GM23338 (cell line): ENCODE measurements at regions not wholly inside any gene's neighbourhood (a gene's known extent, or its start where the extent isn't known, plus 50 kb on each side); places are given as distances from the start of the nearest gene placed in this dataset.

Source experiments
- ATAC-seq: fragments of 200-7000 bp; cut with Tn5 transposase; 3 replicates; pipeline ENCODE4 v1.9.1; 2020
- DNase-seq: peaks from one replicate; pipeline ENCODE4 v3.0.0-alpha.2; 2015; ENCODE audit warnings: low spot score
- H2AFZ ChIP-seq: fragments of 200-600 bp; sonication (generic); 2 replicates; pipeline ENCODE4 v1.8.0; 2016; ENCODE audit warnings: antibody characterized with exemption, mild to moderate bottlenecking, moderate library complexity
- H3F3A ChIP-seq: fragments of 200-600 bp; sonication (generic); replicated peaks from 2 replicates; pipeline ENCODE4 v1.8.0; 2017; ENCODE audit warnings: antibody characterized with exemption, mixed run types, low read depth
- H3K27ac ChIP-seq: fragments of 200-600 bp; sonication (generic); 2 replicates; pipeline ENCODE4 v1.6.1; 2016; ENCODE audit warnings: low read depth
- H3K27me3 ChIP-seq: fragments of 200-600 bp; sonication (generic); 2 replicates; pipeline ENCODE4 v1.8.0; 2016; ENCODE audit warnings: mild to moderate bottlenecking, mixed run types, moderate library complexity; ENCODE audit not compliant: insufficient read depth
- H3K36me3 ChIP-seq: fragments of 200-600 bp; sonication (generic); 2 replicates; pipeline ENCODE4 v1.8.0; 2016; ENCODE audit warnings: mild to moderate bottlenecking; ENCODE audit not compliant: insufficient read depth
- H3K4me1 ChIP-seq: fragments of 200-600 bp; sonication (generic); 2 replicates; pipeline ENCODE4 v1.8.0; 2016; ENCODE audit warnings: mild to moderate bottlenecking, moderate library complexity; ENCODE audit not compliant: insufficient read depth
- H3K4me2 ChIP-seq: fragments of 200-600 bp; sonication (generic); 2 replicates; pipeline ENCODE4 v1.7.1; 2017; ENCODE audit warnings: mixed run types
- H3K4me3 ChIP-seq: fragments of 200-600 bp; sonication (generic); 2 replicates; pipeline ENCODE4 v1.6.1; 2016; ENCODE audit warnings: mixed run types
- H3K79me2 ChIP-seq: fragments of 200-600 bp; sonication (generic); replicated peaks from 2 replicates; pipeline ENCODE4 v1.8.0; 2017; ENCODE audit warnings: mild to moderate bottlenecking; ENCODE audit not compliant: insufficient read depth
- H3K9me2 ChIP-seq: fragments of 200-600 bp; sonication (generic); 2 replicates; pipeline ENCODE4 v1.8.0; 2017; ENCODE audit not compliant: insufficient read depth
- H4K20me1 ChIP-seq: fragments of 200-600 bp; sonication (generic); replicated peaks from 2 replicates; pipeline ENCODE4 v1.8.0; 2017; ENCODE audit warnings: mild to moderate bottlenecking; ENCODE audit not compliant: insufficient read depth
- H3K27ac Mint-ChIP-seq: 2 replicates; pipeline ENCODE4 v1.8.0; 2020; ENCODE audit warnings: inconsistent platforms, mild to moderate bottlenecking, moderate library complexity, mixed read lengths
- H3K27me3 Mint-ChIP-seq: 3 replicates; pipeline ENCODE4 v1.8.0; 2022; ENCODE audit warnings: low read depth, mild to moderate bottlenecking, moderate library complexity, mixed read lengths, inconsistent platforms; ENCODE audit not compliant: insufficient read depth, poor library complexity
- H3K36me3 Mint-ChIP-seq: 3 replicates; pipeline ENCODE4 v1.8.0; 2021; ENCODE audit warnings: low read depth, mild to moderate bottlenecking, inconsistent platforms, moderate library complexity, mixed read lengths
- H3K4me1 Mint-ChIP-seq: 3 replicates; pipeline ENCODE4 v1.8.0; 2020; ENCODE audit warnings: mild to moderate bottlenecking, inconsistent platforms, mixed read lengths
- H3K4me3 Mint-ChIP-seq: 3 replicates; pipeline ENCODE4 v1.8.0; 2021; ENCODE audit warnings: moderate library complexity, mild to moderate bottlenecking, inconsistent platforms, mixed read lengths
- H3K9me3 Mint-ChIP-seq: 3 replicates; pipeline ENCODE4 v1.8.0; 2020; ENCODE audit warnings: moderate library complexity, mild to moderate bottlenecking, inconsistent platforms, mixed read lengths
- CREB1 ChIP-seq: fragments of 250-450 bp; sonication (Bioruptor Pico); IDR thresholded peaks from 2 replicates; pipeline ENCODE4 v1.5.0; 2020; ENCODE audit warnings: low read depth, mild to moderate bottlenecking, moderate library complexity
- ETS1 ChIP-seq: IDR thresholded peaks from 2 replicates; pipeline ENCODE4 v1.6.1; 2016; ENCODE audit warnings: antibody characterized with exemption
- EZH2 ChIP-seq: fragments of 200-600 bp; sonication (generic); IDR thresholded peaks from one replicate; pipeline ENCODE4 v1.8.0; 2017; ENCODE audit warnings: antibody characterized with exemption, mild to moderate bottlenecking, low read depth; ENCODE audit not compliant: unreplicated experiment
- EZH2phosphoT487 ChIP-seq: fragments of 200-600 bp; sonication (generic); IDR thresholded peaks from one replicate; pipeline ENCODE4 v1.8.1; 2018; ENCODE audit warnings: antibody characterized with exemption; ENCODE audit not compliant: unreplicated experiment
- JUNB ChIP-seq: IDR thresholded peaks from one replicate; pipeline ENCODE4 v1.6.1; 2016; ENCODE audit warnings: antibody characterized with exemption; ENCODE audit not compliant: unreplicated experiment
- NANOG ChIP-seq: IDR thresholded peaks from 2 replicates; pipeline ENCODE4 v1.6.1; 2016; ENCODE audit warnings: antibody characterized with exemption, borderline replicate concordance
- POLR2AphosphoS5 ChIP-seq: IDR thresholded peaks from 2 replicates; pipeline ENCODE4 v1.6.1; 2016; ENCODE audit warnings: antibody characterized with exemption, low read depth
- STAT1 ChIP-seq: IDR thresholded peaks from one replicate; pipeline ENCODE4 v1.6.1; 2016; ENCODE audit warnings: antibody characterized with exemption; ENCODE audit not compliant: unreplicated experiment
- ZNF114 ChIP-seq: fragments of 250-450 bp; sonication (Bioruptor Pico); IDR thresholded peaks from 2 replicates; pipeline ENCODE4 v1.5.0; 2020; ENCODE audit warnings: mild to moderate bottlenecking, moderate library complexity
- ZNF331 ChIP-seq: fragments of 250-450 bp; sonication (Bioruptor Pico); IDR thresholded peaks from 2 replicates; pipeline ENCODE4 v1.5.0; 2020; ENCODE audit warnings: low read depth, mild to moderate bottlenecking, moderate library complexity
- TF ChIP-seq, protein P1 (sequence below): fragments of 250-450 bp; sonication (Bioruptor Pico); IDR thresholded peaks from 2 replicates; pipeline ENCODE4 v1.5.0; 2020; ENCODE audit warnings: mild to moderate bottlenecking, moderate library complexity
- TF ChIP-seq, protein P2 (sequence below): IDR thresholded peaks from one replicate; pipeline ENCODE4 v1.6.1; 2018; ENCODE audit warnings: antibody characterized with exemption; ENCODE audit not compliant: unreplicated experiment
- TF ChIP-seq, protein P3 (sequence below), 2 experiments: fragments of 200-600 bp in 1 of 2; sonication (generic) in 1 of 2; conservative IDR thresholded peaks; 2 replicates each; pipeline versions ENCODE4 v1.5.1 to v1.6.1; 2016 to 2017; ENCODE audit warnings: antibody characterized with exemption in 2 of 2, low read depth in 2 of 2, mild to moderate bottlenecking in 2 of 2, moderate library complexity in 1 of 2

DNA sequence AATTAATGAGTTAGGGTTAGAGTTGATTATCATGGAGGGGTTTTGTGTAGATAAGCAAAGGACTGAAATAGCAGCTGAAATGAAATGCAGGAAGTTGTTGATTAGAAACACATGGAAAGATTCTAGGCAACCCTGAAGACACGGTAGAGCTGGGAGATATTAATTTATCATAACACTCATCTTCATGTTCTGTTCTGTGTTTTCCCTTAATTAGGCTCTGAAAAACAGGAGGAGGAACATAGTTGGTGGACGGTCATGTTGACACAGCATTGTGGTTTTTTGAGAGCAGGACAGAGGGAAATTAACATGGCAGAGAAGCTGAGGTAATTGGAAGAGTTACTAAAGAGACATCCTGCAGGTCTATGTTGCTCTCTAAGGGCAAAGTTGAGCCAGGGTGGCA is 138.8 kb upstream of the UBASH3B start (continued):
- TF ChIP-seq, protein P1, sequence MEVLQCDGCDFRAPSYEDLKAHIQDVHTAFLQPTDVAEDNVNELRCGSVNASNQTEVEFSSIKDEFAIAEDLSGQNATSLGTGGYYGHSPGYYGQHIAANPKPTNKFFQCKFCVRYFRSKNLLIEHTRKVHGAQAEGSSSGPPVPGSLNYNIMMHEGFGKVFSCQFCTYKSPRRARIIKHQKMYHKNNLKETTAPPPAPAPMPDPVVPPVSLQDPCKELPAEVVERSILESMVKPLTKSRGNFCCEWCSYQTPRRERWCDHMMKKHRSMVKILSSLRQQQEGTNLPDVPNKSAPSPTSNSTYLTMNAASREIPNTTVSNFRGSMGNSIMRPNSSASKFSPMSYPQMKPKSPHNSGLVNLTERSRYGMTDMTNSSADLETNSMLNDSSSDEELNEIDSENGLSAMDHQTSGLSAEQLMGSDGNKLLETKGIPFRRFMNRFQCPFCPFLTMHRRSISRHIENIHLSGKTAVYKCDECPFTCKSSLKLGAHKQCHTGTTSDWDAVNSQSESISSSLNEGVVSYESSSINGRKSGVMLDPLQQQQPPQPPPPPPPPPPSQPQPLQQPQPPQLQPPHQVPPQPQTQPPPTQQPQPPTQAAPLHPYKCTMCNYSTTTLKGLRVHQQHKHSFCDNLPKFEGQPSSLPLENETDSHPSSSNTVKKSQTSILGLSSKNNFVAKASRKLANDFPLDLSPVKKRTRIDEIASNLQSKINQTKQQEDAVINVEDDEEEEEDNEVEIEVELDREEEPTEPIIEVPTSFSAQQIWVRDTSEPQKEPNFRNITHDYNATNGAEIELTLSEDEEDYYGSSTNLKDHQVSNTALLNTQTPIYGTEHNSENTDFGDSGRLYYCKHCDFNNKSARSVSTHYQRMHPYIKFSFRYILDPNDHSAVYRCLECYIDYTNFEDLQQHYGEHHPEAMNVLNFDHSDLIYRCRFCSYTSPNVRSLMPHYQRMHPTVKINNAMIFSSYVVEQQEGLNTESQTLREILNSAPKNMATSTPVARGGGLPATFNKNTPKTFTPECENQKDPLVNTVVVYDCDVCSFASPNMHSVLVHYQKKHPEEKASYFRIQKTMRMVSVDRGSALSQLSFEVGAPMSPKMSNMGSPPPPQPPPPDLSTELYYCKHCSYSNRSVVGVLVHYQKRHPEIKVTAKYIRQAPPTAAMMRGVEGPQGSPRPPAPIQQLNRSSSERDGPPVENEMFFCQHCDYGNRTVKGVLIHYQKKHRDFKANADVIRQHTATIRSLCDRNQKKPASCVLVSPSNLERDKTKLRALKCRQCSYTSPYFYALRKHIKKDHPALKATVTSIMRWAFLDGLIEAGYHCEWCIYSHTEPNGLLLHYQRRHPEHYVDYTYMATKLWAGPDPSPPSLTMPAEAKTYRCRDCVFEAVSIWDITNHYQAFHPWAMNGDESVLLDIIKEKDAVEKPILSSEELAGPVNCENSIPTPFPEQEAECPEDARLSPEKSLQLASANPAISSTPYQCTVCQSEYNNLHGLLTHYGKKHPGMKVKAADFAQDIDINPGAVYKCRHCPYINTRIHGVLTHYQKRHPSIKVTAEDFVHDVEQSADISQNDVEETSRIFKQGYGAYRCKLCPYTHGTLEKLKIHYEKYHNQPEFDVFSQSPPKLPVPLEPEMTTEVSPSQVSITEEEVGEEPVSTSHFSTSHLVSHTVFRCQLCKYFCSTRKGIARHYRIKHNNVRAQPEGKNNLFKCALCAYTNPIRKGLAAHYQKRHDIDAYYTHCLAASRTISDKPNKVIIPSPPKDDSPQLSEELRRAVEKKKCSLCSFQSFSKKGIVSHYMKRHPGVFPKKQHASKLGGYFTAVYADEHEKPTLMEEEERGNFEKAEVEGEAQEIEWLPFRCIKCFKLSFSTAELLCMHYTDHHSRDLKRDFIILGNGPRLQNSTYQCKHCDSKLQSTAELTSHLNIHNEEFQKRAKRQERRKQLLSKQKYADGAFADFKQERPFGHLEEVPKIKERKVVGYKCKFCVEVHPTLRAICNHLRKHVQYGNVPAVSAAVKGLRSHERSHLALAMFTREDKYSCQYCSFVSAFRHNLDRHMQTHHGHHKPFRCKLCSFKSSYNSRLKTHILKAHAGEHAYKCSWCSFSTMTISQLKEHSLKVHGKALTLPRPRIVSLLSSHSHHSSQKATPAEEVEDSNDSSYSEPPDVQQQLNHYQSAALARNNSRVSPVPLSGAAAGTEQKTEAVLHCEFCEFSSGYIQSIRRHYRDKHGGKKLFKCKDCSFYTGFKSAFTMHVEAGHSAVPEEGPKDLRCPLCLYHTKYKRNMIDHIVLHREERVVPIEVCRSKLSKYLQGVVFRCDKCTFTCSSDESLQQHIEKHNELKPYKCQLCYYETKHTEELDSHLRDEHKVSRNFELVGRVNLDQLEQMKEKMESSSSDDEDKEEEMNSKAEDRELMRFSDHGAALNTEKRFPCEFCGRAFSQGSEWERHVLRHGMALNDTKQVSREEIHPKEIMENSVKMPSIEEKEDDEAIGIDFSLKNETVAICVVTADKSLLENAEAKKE (CRISPR knock-in tag), result no peak
- no peak for TF ChIP-seq CREB1 (CRISPR knock-in tag)
- TF ChIP-seq STAT1, result no peak
- TF ChIP-seq EZH2, result no peak

DNA sequence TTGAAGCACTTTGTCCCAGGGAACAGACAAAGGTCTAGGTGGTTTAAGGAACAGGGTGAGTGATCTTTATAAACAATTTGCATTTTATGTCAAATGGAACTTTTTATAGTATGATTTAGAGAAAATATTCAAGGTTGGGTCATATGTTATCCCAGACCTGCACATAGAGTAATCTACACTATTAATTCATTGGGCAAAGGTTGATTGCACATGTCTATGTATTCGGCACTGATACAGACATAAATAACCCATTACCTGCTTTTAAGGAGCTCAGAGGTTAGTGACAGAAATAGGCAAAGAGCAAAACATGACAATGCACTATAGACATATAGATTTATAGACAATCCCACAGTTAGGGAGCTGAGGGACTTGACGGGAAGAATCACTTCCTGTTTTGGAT is 141.5 kb upstream of the UBASH3B start:
- no peaks in the 10 kb centered on the region for H3K9me2 ChIP-seq
- H3K36me3 ChIP-seq, result no peaks in the 10 kb centered on the region
- Mint-ChIP-seq H3K27me3 (no peaks in the 10 kb centered on the region), H3K4me3 (no peak overlapping the region), H3K9me3 (no peaks in the 10 kb centered on the region), H3K4me1 (no peaks in the 10 kb centered on the region), H3K27ac (no peak overlapping the region), H3K36me3 (no peaks in the 10 kb centered on the region; the same call in 2 of the 3 replicates)
- no peak overlapping the region for H3K4me2 ChIP-seq
- DNase-seq (no peak), ATAC-seq (no peak)
- no peak overlapping the region for H3K27ac ChIP-seq
- H3F3A ChIP-seq, result no peaks in the 10 kb centered on the region
- H3K4me3 ChIP-seq, result no peak overlapping the region
- H3K4me1 ChIP-seq, result no peaks in the 10 kb centered on the region
- no peaks in the 10 kb centered on the region for H3K79me2 ChIP-seq
- no peak overlapping the region for H2AFZ ChIP-seq
- H3K27me3 ChIP-seq, result no peaks in the 10 kb centered on the region
- H4K20me1 ChIP-seq, result no peaks in the 10 kb centered on the region
- TF ChIP-seq ZNF114 (CRISPR knock-in tag) (no peak), POLR2AphosphoS5 (no peak), EZH2 (no peak), ETS1 (no peak), EZH2phosphoT487 (no peak), CREB1 (CRISPR knock-in tag) (no peak), JUNB (no peak), NANOG (no peak), ZNF331 (CRISPR knock-in tag) (no peak), STAT1 (no peak)
- TF ChIP-seq, protein P2, sequence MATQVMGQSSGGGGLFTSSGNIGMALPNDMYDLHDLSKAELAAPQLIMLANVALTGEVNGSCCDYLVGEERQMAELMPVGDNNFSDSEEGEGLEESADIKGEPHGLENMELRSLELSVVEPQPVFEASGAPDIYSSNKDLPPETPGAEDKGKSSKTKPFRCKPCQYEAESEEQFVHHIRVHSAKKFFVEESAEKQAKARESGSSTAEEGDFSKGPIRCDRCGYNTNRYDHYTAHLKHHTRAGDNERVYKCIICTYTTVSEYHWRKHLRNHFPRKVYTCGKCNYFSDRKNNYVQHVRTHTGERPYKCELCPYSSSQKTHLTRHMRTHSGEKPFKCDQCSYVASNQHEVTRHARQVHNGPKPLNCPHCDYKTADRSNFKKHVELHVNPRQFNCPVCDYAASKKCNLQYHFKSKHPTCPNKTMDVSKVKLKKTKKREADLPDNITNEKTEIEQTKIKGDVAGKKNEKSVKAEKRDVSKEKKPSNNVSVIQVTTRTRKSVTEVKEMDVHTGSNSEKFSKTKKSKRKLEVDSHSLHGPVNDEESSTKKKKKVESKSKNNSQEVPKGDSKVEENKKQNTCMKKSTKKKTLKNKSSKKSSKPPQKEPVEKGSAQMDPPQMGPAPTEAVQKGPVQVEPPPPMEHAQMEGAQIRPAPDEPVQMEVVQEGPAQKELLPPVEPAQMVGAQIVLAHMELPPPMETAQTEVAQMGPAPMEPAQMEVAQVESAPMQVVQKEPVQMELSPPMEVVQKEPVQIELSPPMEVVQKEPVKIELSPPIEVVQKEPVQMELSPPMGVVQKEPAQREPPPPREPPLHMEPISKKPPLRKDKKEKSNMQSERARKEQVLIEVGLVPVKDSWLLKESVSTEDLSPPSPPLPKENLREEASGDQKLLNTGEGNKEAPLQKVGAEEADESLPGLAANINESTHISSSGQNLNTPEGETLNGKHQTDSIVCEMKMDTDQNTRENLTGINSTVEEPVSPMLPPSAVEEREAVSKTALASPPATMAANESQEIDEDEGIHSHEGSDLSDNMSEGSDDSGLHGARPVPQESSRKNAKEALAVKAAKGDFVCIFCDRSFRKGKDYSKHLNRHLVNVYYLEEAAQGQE, result no peak
- TF ChIP-seq, protein P3, sequence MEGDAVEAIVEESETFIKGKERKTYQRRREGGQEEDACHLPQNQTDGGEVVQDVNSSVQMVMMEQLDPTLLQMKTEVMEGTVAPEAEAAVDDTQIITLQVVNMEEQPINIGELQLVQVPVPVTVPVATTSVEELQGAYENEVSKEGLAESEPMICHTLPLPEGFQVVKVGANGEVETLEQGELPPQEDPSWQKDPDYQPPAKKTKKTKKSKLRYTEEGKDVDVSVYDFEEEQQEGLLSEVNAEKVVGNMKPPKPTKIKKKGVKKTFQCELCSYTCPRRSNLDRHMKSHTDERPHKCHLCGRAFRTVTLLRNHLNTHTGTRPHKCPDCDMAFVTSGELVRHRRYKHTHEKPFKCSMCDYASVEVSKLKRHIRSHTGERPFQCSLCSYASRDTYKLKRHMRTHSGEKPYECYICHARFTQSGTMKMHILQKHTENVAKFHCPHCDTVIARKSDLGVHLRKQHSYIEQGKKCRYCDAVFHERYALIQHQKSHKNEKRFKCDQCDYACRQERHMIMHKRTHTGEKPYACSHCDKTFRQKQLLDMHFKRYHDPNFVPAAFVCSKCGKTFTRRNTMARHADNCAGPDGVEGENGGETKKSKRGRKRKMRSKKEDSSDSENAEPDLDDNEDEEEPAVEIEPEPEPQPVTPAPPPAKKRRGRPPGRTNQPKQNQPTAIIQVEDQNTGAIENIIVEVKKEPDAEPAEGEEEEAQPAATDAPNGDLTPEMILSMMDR (conservative IDR thresholded peaks at IDR 0.05; ENCODE audit: low read depth in 2 of 2), result no peak
